Esophagus squamous epithelium (tissue), 4 donors: ENCODE measurements at regions not wholly inside any gene's neighbourhood (a gene's known extent, or its start where the extent isn't known, plus 50 kb on each side); places are given as distances from the start of the nearest gene placed in this dataset.

Source experiments
- CTCF ChIP-seq, 6 experiments: fragments of 450-650 bp in 4 of 6; fragments of 200-600 bp in 2 of 6; sonication (generic) in 2 of 6; IDR thresholded peaks; one replicate each; pipeline ENCODE4 v1.5.1; 2016 to 2019; ENCODE audit warnings: antibody characterized with exemption in 6 of 6, mild to moderate bottlenecking in 4 of 6, moderate library complexity in 4 of 6
- POLR2A ChIP-seq, 4 donors: fragments of 450-650 bp; IDR thresholded peaks; one replicate each; pipeline ENCODE4 v1.6.1; 2017; ENCODE audit warnings: antibody characterized with exemption in 4 of 4, mild to moderate bottlenecking in 4 of 4, moderate library complexity in 3 of 4

- no peak for TF ChIP-seq POLR2A (IDR thresholded peaks at IDR 0.05)
- TF ChIP-seq CTCF (IDR thresholded peaks at IDR 0.05): no peak
Measured at GRCh38 chr7:51930834-51931233, 614.2 kb upstream of the COBL start.
